HG02852 (cell line): ENCODE measurements at regions not wholly inside any gene's neighbourhood (a gene's known extent, or its start where the extent isn't known, plus 50 kb on each side); places are given as distances from the start of the nearest gene placed in this dataset.
"Not testable (repeated sequence)": the region's sequence is repeated elsewhere in the genome, so short reads cannot be mapped to it uniquely, and the experiment has no call there.

Experiments used
- ATAC-seq: cut with Tn5 transposase; IDR thresholded peaks from one replicate; pipeline ENCODE4 v1.9.1; 2021; ENCODE audit warnings: mild to moderate bottlenecking, moderate library complexity; ENCODE audit not compliant: unreplicated experiment

GRCh38 chr5:119694284-119694683 is 64.9 kb downstream of the FAM170A start:
- peak; percentile 62 for ATAC-seq

- no peak for ATAC-seq
These were observed 76.7 kb downstream of the FAM170A start for GRCh38 chr5:119706049-119706448.

- ATAC-seq, result peak; percentile 54
These were observed 78.9 kb downstream of the FAM170A start for GRCh38 chr5:119708076-119708790.

GRCh38 chr5:119721775-119722174 is 92.4 kb downstream of the FAM170A start:
- no peak for ATAC-seq

GRCh38 chr5:119725291-119725690 is 95.9 kb downstream of the FAM170A start:
- not testable (repeated sequence) for ATAC-seq

GRCh38 chr5:119726544-119726943 is 97.2 kb downstream of the FAM170A start:
- ATAC-seq, result no peak

- no peak for ATAC-seq
These were observed 110.9 kb downstream of the FAM170A start for GRCh38 chr5:119740225-119740624.

- ATAC-seq, result no peak
These were observed 112.3 kb downstream of the FAM170A start for GRCh38 chr5:119741691-119742090.

- no peak for ATAC-seq
These were observed 113.0 kb downstream of the FAM170A start for GRCh38 chr5:119742311-119742710.

- ATAC-seq, result peak; percentile 87
These were observed 114.6 kb downstream of the FAM170A start for GRCh38 chr5:119743927-119744326.

- no peak for ATAC-seq
These were observed 116.6 kb downstream of the FAM170A start for GRCh38 chr5:119745976-119746375.

- no peak for ATAC-seq
These were observed 117.6 kb downstream of the FAM170A start for GRCh38 chr5:119746984-119747383.

- no peak for ATAC-seq
These were observed 121.8 kb downstream of the FAM170A start for GRCh38 chr5:119750887-119751733.

- no peak for ATAC-seq
These were observed 122.4 kb downstream of the FAM170A start for GRCh38 chr5:119751734-119752094.

GRCh38 chr5:119752921-119753886 is 123.8 kb downstream of the FAM170A start:
- ATAC-seq, result no peak

- ATAC-seq, result not testable (repeated sequence)
These were observed 125.5 kb downstream of the FAM170A start for GRCh38 chr5:119754825-119755224.

- no peak for ATAC-seq
These were observed 127.9 kb downstream of the FAM170A start for GRCh38 chr5:119757276-119757675.

GRCh38 chr5:119769695-119770693 is 140.6 kb downstream of the FAM170A start:
- not testable (repeated sequence) for ATAC-seq

GRCh38 chr5:119780145-119780544 is 150.8 kb downstream of the FAM170A start:
- ATAC-seq, result not testable (repeated sequence)

GRCh38 chr5:119785057-119785456 is 155.7 kb downstream of the FAM170A start:
- no peak for ATAC-seq
